ENCODE measurements at regions not wholly inside any gene's neighbourhood (a gene's known extent, or its start where the extent isn't known, plus 50 kb on each side); places are given as distances from the start of the nearest gene placed in this dataset.

- DNase-seq (ENCODE audit: extremely low read depth, low read depth, low spot score): no peak
Measured at GRCh38 chr9:14478175-14479162, 164.5 kb upstream of the NFIB start.

- DNase-seq (ENCODE audit: extremely low read depth, low read depth, low spot score): peak; percentile 9
Measured at GRCh38 chr9:14471041-14471440, 157.1 kb upstream of the NFIB start.

GRCh38 chr9:14467675-14468374 is 153.9 kb upstream of the NFIB start:
- DNase-seq (ENCODE audit: extremely low read depth, low read depth, low spot score): no peak

- no peak for DNase-seq (ENCODE audit: extremely low read depth, low read depth, low spot score)
Measured at GRCh38 chr9:14466828-14467227, 152.9 kb upstream of the NFIB start.

GRCh38 chr9:14466429-14466818 is 152.5 kb upstream of the NFIB start:
- DNase-seq (ENCODE audit: extremely low read depth, low read depth, low spot score): no peak

GRCh38 chr9:14462950-14463349 is 149.0 kb upstream of the NFIB start:
- DNase-seq (ENCODE audit: extremely low read depth, low read depth, low spot score): no peak

GRCh38 chr9:14455243-14455642 is 141.3 kb upstream of the NFIB start:
- DNase-seq (ENCODE audit: extremely low read depth, low read depth, low spot score): no peak

- DNase-seq (ENCODE audit: extremely low read depth, low read depth, low spot score): no peak
Measured at GRCh38 chr9:14453286-14453685, 139.3 kb upstream of the NFIB start.

- no peak for DNase-seq (ENCODE audit: extremely low read depth, low read depth, low spot score)
Measured at GRCh38 chr9:14452539-14452938, 138.6 kb upstream of the NFIB start.

- DNase-seq (ENCODE audit: extremely low read depth, low read depth, low spot score): no peak
Measured at GRCh38 chr9:14451949-14452348, 138.0 kb upstream of the NFIB start.

GRCh38 chr9:14447103-14447502 is 133.2 kb upstream of the NFIB start:
- no peak for DNase-seq (ENCODE audit: extremely low read depth, low read depth, low spot score)

GRCh38 chr9:14445946-14446345 is 132.0 kb upstream of the NFIB start:
- DNase-seq (ENCODE audit: extremely low read depth, low read depth, low spot score): no peak

GRCh38 chr9:14442956-14443355 is 129.0 kb upstream of the NFIB start:
- no peak for DNase-seq (ENCODE audit: extremely low read depth, low read depth, low spot score)

GRCh38 chr9:14441976-14442651 is 128.2 kb upstream of the NFIB start:
- DNase-seq (ENCODE audit: extremely low read depth, low read depth, low spot score): no peak

GRCh38 chr9:14441115-14441514 is 127.2 kb upstream of the NFIB start:
- DNase-seq (ENCODE audit: extremely low read depth, low read depth, low spot score): no peak

- DNase-seq (ENCODE audit: extremely low read depth, low read depth, low spot score): no peak
Measured at GRCh38 chr9:14440062-14440461, 126.1 kb upstream of the NFIB start.

- no peak for DNase-seq (ENCODE audit: extremely low read depth, low read depth, low spot score)
Measured at GRCh38 chr9:14439555-14439954, 125.6 kb upstream of the NFIB start.

GRCh38 chr9:14438232-14439021 is 124.5 kb upstream of the NFIB start:
- DNase-seq (ENCODE audit: extremely low read depth, low read depth, low spot score): no peak

GRCh38 chr9:14437354-14438231 is 123.7 kb upstream of the NFIB start:
- DNase-seq (ENCODE audit: extremely low read depth, low read depth, low spot score): no peak

GRCh38 chr9:14435871-14436270 is 121.9 kb upstream of the NFIB start:
- DNase-seq (ENCODE audit: extremely low read depth, low read depth, low spot score): no peak
